ENCODE measurements at regions not wholly inside any gene's neighbourhood (a gene's known extent, or its start where the extent isn't known, plus 50 kb on each side); places are given as distances from the start of the nearest gene placed in this dataset.

- Histone ChIP-seq H3K27me3 (no peaks in the 10 kb centered on the region), H3K9me3 (peaks cover 0 to under 1% of the 10 kb centered on the region in 2 donors), H3K4me3 (no peak overlapping the region), H3K27ac (no peak overlapping the region), H3K36me3 (no peaks in the 10 kb centered on the region), H3K4me1 (no peaks in the 10 kb centered on the region)
- TF ChIP-seq CTCF (IDR thresholded peaks at IDR 0.05), result no peak
- no peak for DNase-seq (ENCODE audit: low spot score)
Measured at GRCh38 chr6:113103634-113104361, 753.3 kb upstream of the MARCKS start.

- H3K36me3 ChIP-seq, result no peaks in the 10 kb centered on the region
Measured at GRCh38 chr6:113104541-113104940, 752.6 kb upstream of the MARCKS start.

GRCh38 chr6:113104951-113105350 lies 752.2 kb upstream of the MARCKS start:
- DNase-seq (ENCODE audit: low spot score), result no peak
- Histone ChIP-seq H3K36me3 (no peaks in the 10 kb centered on the region), H3K27ac (no peak overlapping the region), H3K4me1 (no peaks in the 10 kb centered on the region), H3K9me3 (peaks cover 0 to 7% of the 10 kb centered on the region in 2 donors), H3K27me3 (no peaks in the 10 kb centered on the region), H3K4me3 (no peak overlapping the region)
- no peak for TF ChIP-seq CTCF (IDR thresholded peaks at IDR 0.05)

More at GRCh38 chr6:113104541-113104940, 752.6 kb upstream of the MARCKS start:
- TF ChIP-seq CTCF (IDR thresholded peaks at IDR 0.05), result no peak
- peaks cover 0 to 7% of the 10 kb centered on the region in 2 donors for H3K9me3 ChIP-seq
- H3K27me3 ChIP-seq, result no peaks in the 10 kb centered on the region
- no peak overlapping the region for H3K27ac ChIP-seq
- H3K4me3 ChIP-seq, result no peak overlapping the region
- H3K4me1 ChIP-seq, result no peaks in the 10 kb centered on the region
- no peak for DNase-seq (ENCODE audit: low spot score)

GRCh38 chr6:113110211-113110610 lies 746.9 kb upstream of the MARCKS start:
- Histone ChIP-seq H3K27ac (no peak overlapping the region), H3K36me3 (no peaks in the 10 kb centered on the region), H3K4me3 (no peak overlapping the region), H3K9me3 (peaks cover 0 to 7% of the 10 kb centered on the region in 2 donors), H3K27me3 (no peaks in the 10 kb centered on the region), H3K4me1 (no peaks in the 10 kb centered on the region)
- TF ChIP-seq CTCF (IDR thresholded peaks at IDR 0.05), result no peak
- DNase-seq (ENCODE audit: low spot score), result no peak

GRCh38 chr6:113111550-113111949 lies 745.6 kb upstream of the MARCKS start:
- H3K36me3 ChIP-seq, result no peaks in the 10 kb centered on the region
- no peak for TF ChIP-seq CTCF (IDR thresholded peaks at IDR 0.05)
- H3K27me3 ChIP-seq, result no peaks in the 10 kb centered on the region
- H3K9me3 ChIP-seq, result peaks cover 0 to 7% of the 10 kb centered on the region in 2 donors
- no peaks in the 10 kb centered on the region for H3K4me1 ChIP-seq
- H3K4me3 ChIP-seq, result no peak overlapping the region
- H3K27ac ChIP-seq, result no peak overlapping the region
- DNase-seq (ENCODE audit: low spot score), result no peak

GRCh38 chr6:113112086-113112485 lies 745.1 kb upstream of the MARCKS start:
- no peaks in the 10 kb centered on the region for H3K27me3 ChIP-seq
- H3K9me3 ChIP-seq, result peaks cover 0 to 7% of the 10 kb centered on the region in 2 donors
- H3K4me1 ChIP-seq, result no peaks in the 10 kb centered on the region
- no peak for TF ChIP-seq CTCF (IDR thresholded peaks at IDR 0.05)
- no peak for DNase-seq (ENCODE audit: low spot score)
- no peaks in the 10 kb centered on the region for H3K36me3 ChIP-seq
- H3K27ac ChIP-seq, result no peak overlapping the region
- H3K4me3 ChIP-seq, result no peak overlapping the region
